Activated T-helper 1 cell treated with anti-CD3 and anti-CD28 coated beads, Interleukin-12 subunit alpha, Interleukin-12 subunit beta, Interleukin-2, Interleukin-4 antibody, amounts not matched to agents 30 ng/mL and 10 ng/mL and 1 ng/mL, durations not matched to agents 14 hours and 24 hours and 36 hours (primary cell): ENCODE measurements at regions not wholly inside any gene's neighbourhood (a gene's known extent, or its start where the extent isn't known, plus 50 kb on each side); places are given as distances from the start of the nearest gene placed in this dataset.

Experiments used
- DNase-seq: peaks from one replicate; pipeline ENCODE4 v3.0.0; 2021; ENCODE audit warnings: low spot score
- H3K27ac Mint-ChIP-seq: one replicate; pipeline ENCODE4 v1.8.0; 2021; ENCODE audit warnings: mild to moderate bottlenecking, mixed read lengths
- H3K27me3 Mint-ChIP-seq: one replicate; pipeline ENCODE4 v1.8.0; 2022; ENCODE audit warnings: mild to moderate bottlenecking, moderate library complexity, mixed read lengths; ENCODE audit not compliant: insufficient read depth
- H3K36me3 Mint-ChIP-seq: one replicate; pipeline ENCODE4 v1.8.0; 2021; ENCODE audit warnings: low read depth, mixed read lengths
- H3K4me1 Mint-ChIP-seq: one replicate; pipeline ENCODE4 v1.8.0; 2021; ENCODE audit warnings: low read depth, mixed read lengths
- H3K4me3 Mint-ChIP-seq: one replicate; pipeline ENCODE4 v1.8.0; 2021; ENCODE audit warnings: mild to moderate bottlenecking, moderate library complexity, mixed read lengths
- H3K9me3 Mint-ChIP-seq: one replicate; pipeline ENCODE4 v1.8.0; 2021; ENCODE audit warnings: mixed read lengths
- intact Hi-C: fragments of 100-400 bp; cut with micrococcal nuclease; formaldehyde crosslinking; loops from one replicate; pipeline ENCODE4 v1.15.1; 2024

DNA sequence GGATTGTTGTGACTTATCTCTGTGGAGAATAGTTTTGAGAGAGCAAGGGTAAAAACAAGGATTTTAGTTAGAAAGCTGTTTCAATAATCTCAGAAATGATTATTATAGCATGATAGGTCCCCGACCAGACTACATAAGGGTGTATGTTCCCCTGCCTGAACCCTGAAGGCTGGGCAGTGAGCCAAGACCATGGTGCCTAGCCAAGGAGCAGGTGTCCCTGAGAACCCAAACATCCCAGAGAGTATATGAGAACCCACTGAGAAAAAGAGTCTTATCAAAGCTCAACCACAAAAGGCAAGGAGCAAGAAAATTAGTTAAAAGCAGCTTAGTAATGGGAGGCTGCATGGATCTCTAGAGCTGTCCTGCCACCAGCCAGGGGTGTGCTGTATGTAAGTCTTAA lies 94.9 kb upstream of the UNC5C start:
- H3K4me3 Mint-ChIP-seq = no peak overlapping the region
- no peaks in the 10 kb centered on the region for H3K9me3 Mint-ChIP-seq
- H3K36me3 Mint-ChIP-seq = no peaks in the 10 kb centered on the region
- H3K27ac Mint-ChIP-seq = no peak overlapping the region
- DNase-seq = no peak
- no peaks in the 10 kb centered on the region for H3K27me3 Mint-ChIP-seq
- intact Hi-C loops = no loop called here
- peaks cover 6% of the 10 kb centered on the region for H3K4me1 Mint-ChIP-seq

DNA sequence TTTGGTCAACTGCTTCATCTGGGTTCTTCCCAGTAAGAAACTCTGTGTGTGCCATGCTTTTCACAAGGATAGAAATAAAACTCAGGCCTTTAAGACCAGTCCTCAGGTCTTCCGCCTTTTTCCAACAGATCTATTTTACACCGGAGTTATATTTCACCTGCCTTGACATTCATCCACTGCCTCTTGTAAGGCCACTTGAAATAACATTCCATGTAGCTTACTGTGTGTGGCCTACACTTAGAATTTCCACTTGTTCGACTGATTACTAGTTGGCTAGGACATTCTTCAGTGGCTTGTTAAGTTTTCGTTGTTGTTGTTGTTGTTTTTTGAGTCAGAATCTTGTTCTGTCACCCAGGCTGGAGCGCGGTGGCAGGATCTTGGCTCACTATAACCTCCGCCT lies 92.8 kb upstream of the UNC5C start:
- Mint-ChIP-seq H3K27ac (no peak overlapping the region), H3K27me3 (no peaks in the 10 kb centered on the region), H3K4me1 (peaks cover 6% of the 10 kb centered on the region), H3K4me3 (no peak overlapping the region), H3K36me3 (no peaks in the 10 kb centered on the region), H3K9me3 (no peaks in the 10 kb centered on the region)
- intact Hi-C loops = no loop called here
- DNase-seq = no peak

DNA sequence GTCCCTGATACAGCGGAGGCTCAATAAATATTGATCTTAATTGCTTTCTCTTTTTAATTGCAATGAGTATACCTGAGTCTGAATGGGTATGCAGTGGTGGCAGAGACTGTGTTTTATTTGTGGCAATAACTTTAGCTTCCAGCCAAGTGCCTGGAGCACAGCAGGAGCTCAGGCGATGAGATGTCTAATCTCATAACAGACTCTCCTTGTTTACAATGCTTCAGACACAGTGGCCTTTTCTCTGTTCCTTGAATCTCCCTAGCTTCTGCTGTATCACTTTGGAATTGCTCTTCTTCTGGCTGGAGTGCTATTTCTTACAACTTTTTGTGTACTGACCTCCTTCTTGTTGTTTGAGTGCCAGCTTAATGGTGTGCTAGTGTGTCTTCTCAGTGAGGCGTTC lies 91.5 kb upstream of the UNC5C start:
- intact Hi-C loops = no loop called here
- Mint-ChIP-seq H3K27ac (no peak overlapping the region), H3K4me1 (peaks cover 6% of the 10 kb centered on the region), H3K4me3 (no peak overlapping the region), H3K27me3 (no peaks in the 10 kb centered on the region), H3K9me3 (no peaks in the 10 kb centered on the region), H3K36me3 (no peaks in the 10 kb centered on the region)
- DNase-seq = no peak

DNA sequence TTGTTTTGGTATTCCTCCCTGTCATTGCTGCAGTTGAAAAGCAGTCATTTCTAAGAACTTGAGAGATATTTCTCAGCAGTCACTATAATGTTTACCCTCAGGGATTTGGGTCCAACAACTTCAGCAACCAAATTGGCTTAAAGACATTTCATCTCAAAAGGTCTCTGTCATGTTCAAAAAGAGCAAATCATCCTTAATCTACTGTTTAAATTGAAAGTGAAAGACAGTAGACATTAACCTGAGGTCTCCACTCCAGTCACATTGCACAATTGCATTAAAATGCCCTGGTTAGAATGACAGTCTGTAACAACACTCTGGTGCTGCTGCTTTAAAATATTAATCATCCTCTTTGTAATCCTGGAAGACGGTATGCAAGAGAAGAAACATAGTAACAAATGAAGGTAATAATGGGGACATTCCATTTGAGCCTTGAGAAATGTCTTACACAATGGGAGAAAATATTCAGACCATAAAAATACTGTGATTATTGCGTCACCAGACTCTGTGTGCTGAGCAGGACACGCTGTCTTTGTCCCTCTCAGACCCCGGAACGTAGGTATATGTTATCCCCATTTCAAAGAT lies 90.2 kb upstream of the UNC5C start:
- H3K36me3 Mint-ChIP-seq = no peaks in the 10 kb centered on the region
- H3K4me1 Mint-ChIP-seq = peaks cover 6% of the 10 kb centered on the region
- no peak overlapping the region for H3K27ac Mint-ChIP-seq
- intact Hi-C loops = no loop called here
- no peaks in the 10 kb centered on the region for H3K9me3 Mint-ChIP-seq
- no peak for DNase-seq
- no peak overlapping the region for H3K4me3 Mint-ChIP-seq
- H3K27me3 Mint-ChIP-seq = no peaks in the 10 kb centered on the region

DNA sequence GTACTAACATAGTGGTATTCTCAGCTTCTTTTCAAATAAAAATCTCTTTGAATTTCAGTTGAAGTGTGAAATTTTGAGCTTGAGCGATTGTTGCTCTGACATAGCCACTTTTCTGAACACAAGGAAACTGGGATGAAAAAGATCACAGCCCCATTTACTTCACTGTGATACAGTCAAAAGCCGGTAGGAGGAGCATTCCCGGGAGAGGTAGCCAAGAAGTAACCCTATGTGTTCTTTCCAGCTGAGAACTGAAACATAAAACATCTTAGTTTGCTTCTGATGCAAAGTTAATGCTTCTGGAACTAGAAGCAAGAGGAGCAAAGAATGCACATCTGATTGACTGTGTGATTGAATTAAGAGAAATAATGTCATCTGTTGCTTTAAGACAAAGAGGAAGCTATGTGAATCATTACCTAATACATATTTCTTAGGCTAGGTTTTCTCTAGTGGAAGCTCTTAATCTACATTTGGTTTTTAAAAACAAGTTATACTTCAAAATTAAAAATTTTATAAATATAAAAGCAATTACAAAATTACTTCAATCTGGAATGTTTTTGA lies 88.3 kb upstream of the UNC5C start:
- H3K4me3 Mint-ChIP-seq = no peak overlapping the region
- no peaks in the 10 kb centered on the region for H3K9me3 Mint-ChIP-seq
- H3K27ac Mint-ChIP-seq = no peak overlapping the region
- intact Hi-C loops = no loop called here
- peaks cover 6% of the 10 kb centered on the region for H3K4me1 Mint-ChIP-seq
- no peak for DNase-seq
- peaks cover 2% of the 10 kb centered on the region for H3K27me3 Mint-ChIP-seq
- H3K36me3 Mint-ChIP-seq = no peaks in the 10 kb centered on the region

DNA sequence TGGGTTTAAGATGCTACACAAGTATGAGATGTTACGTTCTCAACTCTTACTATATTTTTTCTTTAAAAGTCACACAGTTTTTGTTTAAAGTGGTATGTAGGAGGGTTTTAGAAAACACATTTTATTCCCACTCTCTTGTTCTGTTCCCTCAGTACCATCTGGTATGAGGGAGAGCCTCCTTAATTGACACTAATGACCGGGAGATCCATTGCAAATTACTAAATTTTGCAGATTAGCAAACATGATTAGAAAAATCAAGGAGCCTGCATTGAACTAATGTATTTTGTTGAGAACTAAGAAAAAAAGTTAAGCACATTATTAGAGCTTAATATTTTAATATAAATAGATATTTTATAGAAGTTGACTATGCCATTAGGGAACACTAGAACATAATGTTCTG lies 87.3 kb upstream of the UNC5C start:
- H3K27ac Mint-ChIP-seq = no peak overlapping the region
- H3K27me3 Mint-ChIP-seq = peaks cover 2% of the 10 kb centered on the region
- H3K4me3 Mint-ChIP-seq = no peak overlapping the region
- H3K9me3 Mint-ChIP-seq = no peaks in the 10 kb centered on the region
- H3K4me1 Mint-ChIP-seq = peaks cover 6% of the 10 kb centered on the region
- intact Hi-C loops = no loop called here
- no peaks in the 10 kb centered on the region for H3K36me3 Mint-ChIP-seq
- DNase-seq = no peak

DNA sequence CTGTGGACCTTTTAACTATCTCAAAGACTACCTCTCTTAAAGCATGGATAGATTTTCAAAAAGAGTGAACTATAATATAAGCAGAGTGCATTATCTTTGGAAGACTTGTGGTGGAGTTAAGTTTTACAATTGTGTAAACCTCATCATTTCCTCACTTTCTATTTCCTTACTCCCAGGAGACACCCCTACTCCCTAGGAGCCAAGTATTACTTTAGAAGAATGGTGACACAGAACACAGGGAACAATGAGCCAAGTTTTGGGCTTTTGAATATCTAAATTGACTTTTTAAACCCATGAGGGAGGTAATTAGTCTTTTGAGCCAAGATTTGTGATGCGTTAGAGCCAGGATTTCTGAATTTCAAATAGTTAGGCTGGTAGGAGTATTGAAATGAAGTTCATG lies 78.9 kb upstream of the UNC5C start:
- Mint-ChIP-seq H3K4me3 (no peak overlapping the region), H3K9me3 (no peaks in the 10 kb centered on the region), H3K4me1 (no peaks in the 10 kb centered on the region), H3K27me3 (peaks cover 8% of the 10 kb centered on the region), H3K27ac (no peak overlapping the region), H3K36me3 (no peaks in the 10 kb centered on the region)
- DNase-seq = no peak
- intact Hi-C loops = no loop called here

DNA sequence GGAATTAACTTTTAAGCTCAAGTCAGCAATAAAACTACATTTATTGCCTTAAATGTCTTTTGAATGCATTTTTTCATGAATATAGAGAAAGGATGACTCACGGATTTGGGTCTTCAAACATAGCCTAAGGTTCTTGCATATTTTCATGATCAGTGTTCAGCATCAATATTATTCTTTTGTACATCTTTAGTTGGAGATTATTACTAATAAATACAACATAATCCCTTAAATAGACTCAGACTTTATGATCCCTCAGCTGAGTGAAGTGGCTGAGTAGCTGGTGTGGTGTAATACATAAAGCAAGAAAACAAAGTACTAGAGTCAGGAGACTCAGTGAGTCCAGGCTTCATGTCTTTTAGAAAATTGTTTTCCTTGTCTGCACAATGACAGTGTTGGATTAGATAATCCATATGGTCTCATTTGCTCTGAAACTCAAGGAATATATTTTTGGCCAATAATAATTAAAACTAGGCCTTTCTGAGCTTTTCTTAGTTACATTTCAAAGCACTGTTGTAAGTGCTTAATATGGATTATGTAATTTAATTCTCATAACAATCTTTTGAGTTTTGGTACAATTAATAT lies 78.3 kb upstream of the UNC5C start:
- no peak overlapping the region for H3K4me3 Mint-ChIP-seq
- no peak overlapping the region for H3K27ac Mint-ChIP-seq
- intact Hi-C loops = no loop called here
- H3K9me3 Mint-ChIP-seq = no peaks in the 10 kb centered on the region
- no peak for DNase-seq
- peaks cover 6% of the 10 kb centered on the region for H3K27me3 Mint-ChIP-seq
- no peaks in the 10 kb centered on the region for H3K4me1 Mint-ChIP-seq
- no peaks in the 10 kb centered on the region for H3K36me3 Mint-ChIP-seq

DNA sequence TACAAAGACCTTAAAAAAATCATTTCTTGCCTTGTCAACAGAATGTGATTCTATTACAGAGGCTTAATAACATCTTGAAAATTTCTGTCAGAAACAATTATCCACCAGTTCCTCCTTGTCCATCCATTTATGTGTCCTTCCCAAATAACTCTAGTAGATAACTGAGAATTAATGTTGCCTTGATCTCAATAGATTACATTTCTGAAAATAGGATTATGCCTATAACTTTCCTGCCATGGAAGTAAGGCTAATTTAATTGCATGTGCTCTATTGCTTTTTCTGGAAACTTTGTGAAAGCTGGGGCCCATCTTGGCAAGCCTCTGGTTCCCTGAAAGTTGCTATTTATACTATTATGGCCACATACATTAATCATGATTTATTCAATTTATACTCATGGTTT lies 76.2 kb upstream of the UNC5C start:
- Mint-ChIP-seq H3K9me3 (no peaks in the 10 kb centered on the region), H3K4me1 (no peaks in the 10 kb centered on the region), H3K4me3 (no peak overlapping the region), H3K27me3 (peaks cover 6% of the 10 kb centered on the region), H3K36me3 (no peaks in the 10 kb centered on the region), H3K27ac (no peak overlapping the region)
- DNase-seq = no peak
- intact Hi-C loops = no loop called here

DNA sequence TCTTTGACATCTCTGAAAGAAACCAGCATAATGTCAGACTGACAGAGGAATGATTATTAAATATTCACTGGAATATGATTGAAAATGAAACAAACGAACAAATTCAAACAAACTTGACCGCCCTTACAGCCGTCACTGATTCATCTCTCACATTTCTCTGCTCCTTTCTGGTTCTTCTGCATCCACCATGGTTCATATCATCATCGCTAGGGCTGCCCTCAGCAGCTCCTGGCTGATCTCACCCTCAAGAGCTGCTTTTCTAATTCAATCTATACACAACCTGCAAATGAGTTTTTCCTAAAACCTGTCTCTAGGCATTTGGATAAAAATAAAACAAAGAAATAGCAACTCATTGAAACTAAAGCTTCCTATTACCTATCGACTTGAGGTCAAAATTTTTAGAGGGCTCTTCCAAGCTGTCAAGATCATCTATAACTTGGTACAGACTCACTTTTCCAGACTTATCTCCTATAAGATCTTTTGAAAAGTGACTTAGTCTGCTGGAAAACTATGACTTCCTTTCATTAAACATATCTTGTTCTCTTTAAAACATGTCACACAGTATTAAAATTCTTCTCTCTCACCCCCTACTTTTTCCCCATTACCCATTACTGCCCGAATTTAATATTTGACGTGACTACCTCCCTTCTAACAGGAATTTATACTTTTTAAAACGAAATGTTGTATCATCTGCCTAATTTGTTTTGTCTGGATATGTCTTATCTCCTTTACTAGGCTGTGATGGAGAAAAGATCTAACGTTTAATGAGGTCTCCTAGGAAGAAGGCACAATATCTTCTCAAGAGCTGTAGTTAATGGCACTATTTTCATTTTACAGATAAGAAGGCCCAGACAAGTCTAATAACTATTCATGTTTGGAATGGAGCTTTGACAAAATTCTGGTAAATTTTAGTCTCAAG lies 71.0 kb upstream of the UNC5C start:
- DNase-seq = no peak
- intact Hi-C loops = no loop called here
- no peaks in the 10 kb centered on the region for H3K4me1 Mint-ChIP-seq
- no peaks in the 10 kb centered on the region for H3K27me3 Mint-ChIP-seq
- no peak overlapping the region for H3K4me3 Mint-ChIP-seq
- H3K27ac Mint-ChIP-seq = no peak overlapping the region
- no peaks in the 10 kb centered on the region for H3K36me3 Mint-ChIP-seq
- no peaks in the 10 kb centered on the region for H3K9me3 Mint-ChIP-seq

DNA sequence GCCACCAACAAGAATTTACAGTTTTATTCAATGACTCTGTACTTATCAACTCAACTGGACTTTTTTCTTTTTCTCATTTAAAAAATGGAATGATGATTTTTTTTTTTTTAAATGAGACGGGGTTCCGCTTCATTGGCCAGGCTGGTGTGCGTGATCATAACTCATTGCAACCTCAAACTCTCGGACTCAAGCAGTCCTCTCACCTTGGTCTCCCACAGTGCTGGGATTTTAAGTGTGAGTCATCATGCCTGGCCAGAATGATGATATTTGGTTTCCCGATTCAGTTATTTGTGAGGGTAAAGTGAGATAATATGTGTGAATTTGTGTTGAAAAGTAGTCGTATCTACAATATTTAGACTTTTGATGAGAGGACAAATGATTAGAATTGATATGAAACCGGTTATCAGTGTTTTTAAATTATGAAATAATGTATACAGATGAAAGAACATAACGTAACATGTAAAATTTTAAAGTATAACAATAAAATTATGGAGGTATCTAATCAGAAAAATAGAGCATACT lies 66.0 kb upstream of the UNC5C start:
- peaks cover under 1% of the 10 kb centered on the region for H3K27me3 Mint-ChIP-seq
- no peaks in the 10 kb centered on the region for H3K9me3 Mint-ChIP-seq
- H3K27ac Mint-ChIP-seq = no peak overlapping the region
- DNase-seq = no peak
- H3K4me3 Mint-ChIP-seq = no peak overlapping the region
- intact Hi-C loops = no loop called here
- no peaks in the 10 kb centered on the region for H3K36me3 Mint-ChIP-seq
- no peaks in the 10 kb centered on the region for H3K4me1 Mint-ChIP-seq

DNA sequence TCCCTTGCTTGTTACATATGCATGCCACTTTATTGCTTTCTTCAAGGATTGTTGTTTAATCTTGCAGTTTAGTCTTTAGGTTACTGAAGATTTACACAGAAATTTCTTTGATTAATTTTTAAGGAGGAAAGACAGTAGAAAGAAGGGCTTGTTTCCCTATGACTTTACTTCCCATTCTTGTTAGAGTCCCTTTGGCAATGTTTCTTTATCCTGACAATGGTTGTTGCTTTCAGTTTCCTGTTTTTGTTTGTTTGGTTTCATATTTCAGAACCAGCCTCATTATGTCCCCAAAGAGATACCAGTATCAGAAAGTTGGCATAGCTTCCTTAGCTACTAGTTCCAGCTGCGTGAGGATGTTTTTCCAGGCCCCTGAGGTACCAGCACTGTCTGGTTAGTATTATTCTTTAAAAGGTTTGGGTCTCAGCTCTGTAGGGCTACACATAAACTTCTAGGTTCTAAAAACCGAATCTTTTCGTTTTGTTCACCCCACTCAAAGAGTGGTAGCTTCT lies 61.3 kb upstream of the UNC5C start:
- Mint-ChIP-seq H3K9me3 (no peaks in the 10 kb centered on the region), H3K27me3 (peaks cover 1% of the 10 kb centered on the region), H3K4me3 (no peak overlapping the region), H3K4me1 (no peaks in the 10 kb centered on the region), H3K36me3 (no peaks in the 10 kb centered on the region), H3K27ac (no peak overlapping the region)
- intact Hi-C loops = no loop called here
- no peak for DNase-seq

DNA sequence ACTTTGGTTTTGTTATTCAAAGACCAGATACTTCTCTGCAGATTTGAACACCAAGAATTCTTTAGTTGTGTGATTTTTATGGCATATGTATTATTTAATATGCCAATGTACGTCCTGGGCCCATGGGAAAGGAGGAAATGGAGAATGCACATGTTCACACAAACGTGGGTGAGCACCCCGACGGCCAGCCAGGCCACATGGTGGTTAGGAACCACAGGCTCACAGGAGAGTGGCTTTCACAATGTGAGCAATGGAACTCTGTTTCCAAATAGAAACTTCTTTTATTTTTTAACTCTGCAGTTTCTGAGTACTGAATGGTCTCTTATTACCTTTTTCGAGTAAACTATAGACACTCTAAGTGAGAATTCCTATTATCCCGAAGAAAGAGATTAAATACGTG lies 58.0 kb upstream of the UNC5C start:
- H3K27me3 Mint-ChIP-seq = peaks cover 1% of the 10 kb centered on the region
- H3K4me1 Mint-ChIP-seq = no peaks in the 10 kb centered on the region
- H3K27ac Mint-ChIP-seq = no peak overlapping the region
- no peaks in the 10 kb centered on the region for H3K9me3 Mint-ChIP-seq
- DNase-seq = no peak
- H3K36me3 Mint-ChIP-seq = no peaks in the 10 kb centered on the region
- H3K4me3 Mint-ChIP-seq = no peak overlapping the region
- intact Hi-C loops = no loop called here
